ENCODE measurements at regions not wholly inside any gene's neighbourhood (a gene's known extent, or its start where the extent isn't known, plus 50 kb on each side); places are given as distances from the start of the nearest gene placed in this dataset.

- Mint-ChIP-seq H3K4me3 (no peak overlapping the region), H3K36me3 (ENCODE audit: low read depth) (no peaks in the 10 kb centered on the region), H3K4me1 (ENCODE audit: low read depth) (no peaks in the 10 kb centered on the region), H3K27ac (no peak overlapping the region), H3K9me3 (no peaks in the 10 kb centered on the region), H3K27me3 (ENCODE audit: low read depth) (no peaks in the 10 kb centered on the region)
- DNase-seq (ENCODE audit: low spot score): no peak
Observed at GRCh38 chr5:2608391-2608790, 143.1 kb downstream of the IRX2 start.

- no peaks in the 10 kb centered on the region for H3K27me3 Mint-ChIP-seq (ENCODE audit: low read depth)
- H3K4me1 Mint-ChIP-seq (ENCODE audit: low read depth): no peaks in the 10 kb centered on the region
- no peak for DNase-seq (ENCODE audit: low spot score)
- no peak overlapping the region for H3K4me3 Mint-ChIP-seq
- no peak overlapping the region for H3K27ac Mint-ChIP-seq
- no peaks in the 10 kb centered on the region for H3K9me3 Mint-ChIP-seq
- no peaks in the 10 kb centered on the region for H3K36me3 Mint-ChIP-seq (ENCODE audit: low read depth)
Observed at GRCh38 chr5:2607598-2607997, 143.9 kb downstream of the IRX2 start.

- no peaks in the 10 kb centered on the region for H3K4me1 Mint-ChIP-seq (ENCODE audit: low read depth)
- no peaks in the 10 kb centered on the region for H3K9me3 Mint-ChIP-seq
- H3K36me3 Mint-ChIP-seq (ENCODE audit: low read depth): no peaks in the 10 kb centered on the region
- H3K27ac Mint-ChIP-seq: no peak overlapping the region
- H3K27me3 Mint-ChIP-seq (ENCODE audit: low read depth): no peaks in the 10 kb centered on the region
- no peak overlapping the region for H3K4me3 Mint-ChIP-seq
- no peak for DNase-seq (ENCODE audit: low spot score)
Observed at GRCh38 chr5:2603272-2603575, 148.3 kb downstream of the IRX2 start.

GRCh38 chr5:2602451-2603271 lies 148.8 kb downstream of the IRX2 start:
- H3K4me3 Mint-ChIP-seq: no peak overlapping the region
- H3K9me3 Mint-ChIP-seq: no peaks in the 10 kb centered on the region
- H3K36me3 Mint-ChIP-seq (ENCODE audit: low read depth): no peaks in the 10 kb centered on the region
- H3K27me3 Mint-ChIP-seq (ENCODE audit: low read depth): no peaks in the 10 kb centered on the region
- DNase-seq (ENCODE audit: low spot score): no peak
- no peak overlapping the region for H3K27ac Mint-ChIP-seq
- H3K4me1 Mint-ChIP-seq (ENCODE audit: low read depth): no peaks in the 10 kb centered on the region

GRCh38 chr5:2598503-2598902 lies 153.0 kb downstream of the IRX2 start:
- Mint-ChIP-seq H3K27ac (no peak overlapping the region), H3K36me3 (ENCODE audit: low read depth) (no peaks in the 10 kb centered on the region), H3K4me1 (ENCODE audit: low read depth) (no peaks in the 10 kb centered on the region), H3K9me3 (no peaks in the 10 kb centered on the region), H3K27me3 (ENCODE audit: low read depth) (no peaks in the 10 kb centered on the region), H3K4me3 (no peak overlapping the region)
- no peak for DNase-seq (ENCODE audit: low spot score)

- Mint-ChIP-seq H3K9me3 (no peaks in the 10 kb centered on the region), H3K4me1 (ENCODE audit: low read depth) (no peaks in the 10 kb centered on the region), H3K27me3 (ENCODE audit: low read depth) (no peaks in the 10 kb centered on the region), H3K4me3 (no peak overlapping the region), H3K27ac (no peak overlapping the region), H3K36me3 (ENCODE audit: low read depth) (no peaks in the 10 kb centered on the region)
- no peak for DNase-seq (ENCODE audit: low spot score)
Observed at GRCh38 chr5:2594701-2595100, 156.8 kb downstream of the IRX2 start.

GRCh38 chr5:2592766-2593165 lies 158.7 kb downstream of the IRX2 start:
- Mint-ChIP-seq H3K4me3 (no peak overlapping the region), H3K4me1 (ENCODE audit: low read depth) (no peaks in the 10 kb centered on the region), H3K9me3 (no peaks in the 10 kb centered on the region), H3K36me3 (ENCODE audit: low read depth) (no peaks in the 10 kb centered on the region), H3K27me3 (ENCODE audit: low read depth) (no peaks in the 10 kb centered on the region), H3K27ac (no peak overlapping the region)
- no peak for DNase-seq (ENCODE audit: low spot score)

GRCh38 chr5:2591777-2592453 lies 159.6 kb downstream of the IRX2 start:
- Mint-ChIP-seq H3K9me3 (no peaks in the 10 kb centered on the region), H3K4me1 (ENCODE audit: low read depth) (no peaks in the 10 kb centered on the region)

GRCh38 chr5:2588850-2589501 lies 162.5 kb downstream of the IRX2 start:
- H3K36me3 Mint-ChIP-seq (ENCODE audit: low read depth): no peaks in the 10 kb centered on the region
- DNase-seq (ENCODE audit: low spot score): no peak
- no peak overlapping the region for H3K27ac Mint-ChIP-seq
- H3K4me1 Mint-ChIP-seq (ENCODE audit: low read depth): no peaks in the 10 kb centered on the region
- no peaks in the 10 kb centered on the region for H3K27me3 Mint-ChIP-seq (ENCODE audit: low read depth)
- H3K9me3 Mint-ChIP-seq: peaks cover 4% of the 10 kb centered on the region
- no peak overlapping the region for H3K4me3 Mint-ChIP-seq

More at GRCh38 chr5:2591777-2592453, 159.6 kb downstream of the IRX2 start:
- DNase-seq (ENCODE audit: low spot score): no peak
- Mint-ChIP-seq H3K27ac (no peak overlapping the region), H3K36me3 (ENCODE audit: low read depth) (no peaks in the 10 kb centered on the region), H3K4me3 (no peak overlapping the region), H3K27me3 (ENCODE audit: low read depth) (no peaks in the 10 kb centered on the region)

- Mint-ChIP-seq H3K36me3 (ENCODE audit: low read depth) (no peaks in the 10 kb centered on the region), H3K9me3 (peaks cover 4% of the 10 kb centered on the region), H3K4me3 (no peak overlapping the region), H3K27ac (no peak overlapping the region), H3K27me3 (ENCODE audit: low read depth) (no peaks in the 10 kb centered on the region), H3K4me1 (ENCODE audit: low read depth) (no peaks in the 10 kb centered on the region)
- no peak for DNase-seq (ENCODE audit: low spot score)
Observed at GRCh38 chr5:2587189-2588031, 164.1 kb downstream of the IRX2 start.

GRCh38 chr5:2586016-2586715 lies 165.3 kb downstream of the IRX2 start:
- Mint-ChIP-seq H3K4me3 (no peak overlapping the region), H3K27me3 (ENCODE audit: low read depth) (no peaks in the 10 kb centered on the region), H3K27ac (no peak overlapping the region), H3K9me3 (peaks cover 10% of the 10 kb centered on the region), H3K4me1 (ENCODE audit: low read depth) (no peaks in the 10 kb centered on the region), H3K36me3 (ENCODE audit: low read depth) (no peaks in the 10 kb centered on the region)
- no peak for DNase-seq (ENCODE audit: low spot score)

GRCh38 chr5:2584579-2585269 lies 166.8 kb downstream of the IRX2 start:
- no peaks in the 10 kb centered on the region for H3K27me3 Mint-ChIP-seq (ENCODE audit: low read depth)
- H3K27ac Mint-ChIP-seq: no peak overlapping the region
- H3K36me3 Mint-ChIP-seq (ENCODE audit: low read depth): no peaks in the 10 kb centered on the region
- no peak overlapping the region for H3K4me3 Mint-ChIP-seq
- no peak for DNase-seq (ENCODE audit: low spot score)
- no peaks in the 10 kb centered on the region for H3K4me1 Mint-ChIP-seq (ENCODE audit: low read depth)
- H3K9me3 Mint-ChIP-seq: peaks cover 14% of the 10 kb centered on the region

GRCh38 chr5:2582507-2582906 lies 169.0 kb downstream of the IRX2 start:
- Mint-ChIP-seq H3K4me1 (ENCODE audit: low read depth) (no peaks in the 10 kb centered on the region), H3K27ac (no peak overlapping the region), H3K9me3 (peaks cover 14% of the 10 kb centered on the region), H3K4me3 (no peak overlapping the region), H3K27me3 (ENCODE audit: low read depth) (no peaks in the 10 kb centered on the region), H3K36me3 (ENCODE audit: low read depth) (no peaks in the 10 kb centered on the region)
- DNase-seq (ENCODE audit: low spot score): no peak

Data from T-helper 2 cell treated with Interferon-gamma antibody and Interleukin-4, amounts not matched to agents 5 μg/mL and 100 μg/mL, for 36 hours (primary cell).